ENCODE measurements at regions not wholly inside any gene's neighbourhood (a gene's known extent, or its start where the extent isn't known, plus 50 kb on each side); places are given as distances from the start of the nearest gene placed in this dataset.

- DNase-seq (ENCODE audit: low spot score) = no peak
Measured at GRCh38 chr1:195562074-195562473, 1046.2 kb downstream of the KCNT2 start.

- no peak for DNase-seq (ENCODE audit: low spot score)
Measured at GRCh38 chr1:195550071-195550862, 1058.0 kb downstream of the KCNT2 start.

GRCh38 chr1:195530961-195531360 is 1077.3 kb downstream of the KCNT2 start:
- no peak for DNase-seq (ENCODE audit: low spot score)

- DNase-seq (ENCODE audit: low spot score) = no peak
Measured at GRCh38 chr1:195529881-195530280, 1078.4 kb downstream of the KCNT2 start.

GRCh38 chr1:195520757-195521156 is 1087.5 kb downstream of the KCNT2 start:
- no peak for DNase-seq (ENCODE audit: low spot score)

GRCh38 chr1:195516036-195516435 is 1092.2 kb downstream of the KCNT2 start:
- DNase-seq (ENCODE audit: low spot score) = no peak

- no peak for DNase-seq (ENCODE audit: low spot score)
Measured at GRCh38 chr1:195511501-195511900, 1096.7 kb downstream of the KCNT2 start.

- DNase-seq (ENCODE audit: low spot score) = no peak
Measured at GRCh38 chr1:195501118-195501517, 1107.1 kb downstream of the KCNT2 start.

- DNase-seq (ENCODE audit: low spot score) = no peak
Measured at GRCh38 chr1:195495720-195496635, 1112.3 kb downstream of the KCNT2 start.

GRCh38 chr1:195482137-195482536 is 1126.1 kb downstream of the KCNT2 start:
- no peak for DNase-seq (ENCODE audit: low spot score)

- no peak for DNase-seq (ENCODE audit: low spot score)
Measured at GRCh38 chr1:195481293-195481692, 1126.9 kb downstream of the KCNT2 start.

GRCh38 chr1:195475568-195475967 is 1132.7 kb downstream of the KCNT2 start:
- DNase-seq (ENCODE audit: low spot score) = no peak

GRCh38 chr1:195472291-195472690 is 1135.9 kb downstream of the KCNT2 start:
- DNase-seq (ENCODE audit: low spot score) = no peak

GRCh38 chr1:195466639-195467038 is 1141.6 kb downstream of the KCNT2 start:
- DNase-seq (ENCODE audit: low spot score) = no peak

- no peak for DNase-seq (ENCODE audit: low spot score)
Measured at GRCh38 chr1:195462646-195463045, 1145.6 kb downstream of the KCNT2 start.

GRCh38 chr1:195462152-195462551 is 1146.1 kb downstream of the KCNT2 start:
- no peak for DNase-seq (ENCODE audit: low spot score)

- no peak for DNase-seq (ENCODE audit: low spot score)
Measured at GRCh38 chr1:195458365-195458764, 1149.9 kb downstream of the KCNT2 start.

- DNase-seq (ENCODE audit: low spot score) = no peak
Measured at GRCh38 chr1:195450794-195451193, 1157.4 kb downstream of the KCNT2 start.

GRCh38 chr1:195439661-195440060 is 1168.6 kb downstream of the KCNT2 start:
- DNase-seq (ENCODE audit: low spot score) = no peak

GRCh38 chr1:195434566-195435203 is 1173.6 kb downstream of the KCNT2 start:
- DNase-seq (ENCODE audit: low spot score) = no peak

- DNase-seq (ENCODE audit: low spot score) = no peak
Measured at GRCh38 chr1:195430826-195431225, 1177.4 kb downstream of the KCNT2 start.

GRCh38 chr1:195428927-195429326 is 1179.3 kb downstream of the KCNT2 start:
- no peak for DNase-seq (ENCODE audit: low spot score)

GRCh38 chr1:195415584-195415983 is 1192.7 kb downstream of the KCNT2 start:
- no peak for DNase-seq (ENCODE audit: low spot score)
